ENCODE measurements at regions not wholly inside any gene's neighbourhood (a gene's known extent, or its start where the extent isn't known, plus 50 kb on each side); places are given as distances from the start of the nearest gene placed in this dataset.

- no peak overlapping the region for H3K4me3 Mint-ChIP-seq
- H3K9me3 Mint-ChIP-seq = peaks cover 13% of the 10 kb centered on the region
- H3K4me1 Mint-ChIP-seq = no peaks in the 10 kb centered on the region
- no peak overlapping the region for H3K27ac Mint-ChIP-seq
- H3K36me3 Mint-ChIP-seq = no peaks in the 10 kb centered on the region
- H3K27me3 Mint-ChIP-seq = no peaks in the 10 kb centered on the region
Measured at GRCh38 chr7:52479990-52480389, 555.4 kb upstream of the POM121L12 start.

- H3K4me1 Mint-ChIP-seq = no peaks in the 10 kb centered on the region
- H3K4me3 Mint-ChIP-seq = no peak overlapping the region
- H3K36me3 Mint-ChIP-seq = no peaks in the 10 kb centered on the region
- no peak overlapping the region for H3K27ac Mint-ChIP-seq
- H3K9me3 Mint-ChIP-seq = peaks cover 10% of the 10 kb centered on the region
- H3K27me3 Mint-ChIP-seq = no peaks in the 10 kb centered on the region
Measured at GRCh38 chr7:52475001-52475582, 560.3 kb upstream of the POM121L12 start.

GRCh38 chr7:52473756-52474155, 561.7 kb upstream of the POM121L12 start:
- Mint-ChIP-seq H3K4me3 (no peak overlapping the region), H3K27ac (no peak overlapping the region)

GRCh38 chr7:52472006-52472620, 563.3 kb upstream of the POM121L12 start:
- Mint-ChIP-seq H3K9me3 (peaks cover 18% of the 10 kb centered on the region), H3K4me3 (no peak overlapping the region), H3K4me1 (no peaks in the 10 kb centered on the region), H3K27me3 (no peaks in the 10 kb centered on the region), H3K27ac (no peak overlapping the region), H3K36me3 (no peaks in the 10 kb centered on the region)

More at GRCh38 chr7:52473756-52474155, 561.7 kb upstream of the POM121L12 start:
- Mint-ChIP-seq H3K9me3 (peaks cover 22% of the 10 kb centered on the region), H3K4me1 (no peaks in the 10 kb centered on the region), H3K27me3 (no peaks in the 10 kb centered on the region), H3K36me3 (no peaks in the 10 kb centered on the region)

- H3K4me3 Mint-ChIP-seq = no peak overlapping the region
- H3K36me3 Mint-ChIP-seq = no peaks in the 10 kb centered on the region
- H3K27me3 Mint-ChIP-seq = no peaks in the 10 kb centered on the region
- no peaks in the 10 kb centered on the region for H3K4me1 Mint-ChIP-seq
- peaks cover 19% of the 10 kb centered on the region for H3K9me3 Mint-ChIP-seq
- no peak overlapping the region for H3K27ac Mint-ChIP-seq
Measured at GRCh38 chr7:52465216-52465615, 570.2 kb upstream of the POM121L12 start.

- Mint-ChIP-seq H3K4me1 (no peaks in the 10 kb centered on the region), H3K27ac (no peak overlapping the region)
Measured at GRCh38 chr7:52463341-52463740, 572.1 kb upstream of the POM121L12 start.

GRCh38 chr7:52462474-52462873, 573.0 kb upstream of the POM121L12 start:
- Mint-ChIP-seq H3K36me3 (no peaks in the 10 kb centered on the region), H3K27ac (no peak overlapping the region), H3K4me1 (no peaks in the 10 kb centered on the region), H3K9me3 (peaks cover 16% of the 10 kb centered on the region), H3K4me3 (no peak overlapping the region), H3K27me3 (no peaks in the 10 kb centered on the region)

More at GRCh38 chr7:52463341-52463740, 572.1 kb upstream of the POM121L12 start:
- no peaks in the 10 kb centered on the region for H3K36me3 Mint-ChIP-seq
- no peaks in the 10 kb centered on the region for H3K27me3 Mint-ChIP-seq
- no peak overlapping the region for H3K4me3 Mint-ChIP-seq
- peaks cover 13% of the 10 kb centered on the region for H3K9me3 Mint-ChIP-seq

GRCh38 chr7:52455571-52455970, 579.9 kb upstream of the POM121L12 start:
- H3K4me1 Mint-ChIP-seq = no peaks in the 10 kb centered on the region
- no peak overlapping the region for H3K27ac Mint-ChIP-seq
- peaks cover 11% of the 10 kb centered on the region for H3K9me3 Mint-ChIP-seq
- H3K36me3 Mint-ChIP-seq = no peaks in the 10 kb centered on the region
- H3K4me3 Mint-ChIP-seq = no peak overlapping the region
- H3K27me3 Mint-ChIP-seq = no peaks in the 10 kb centered on the region

- H3K27me3 Mint-ChIP-seq = no peaks in the 10 kb centered on the region
- H3K36me3 Mint-ChIP-seq = no peaks in the 10 kb centered on the region
- H3K9me3 Mint-ChIP-seq = peaks cover 4% of the 10 kb centered on the region
- no peak overlapping the region for H3K4me3 Mint-ChIP-seq
- no peak overlapping the region for H3K27ac Mint-ChIP-seq
- H3K4me1 Mint-ChIP-seq = no peaks in the 10 kb centered on the region
Measured at GRCh38 chr7:52450816-52451215, 584.6 kb upstream of the POM121L12 start.

GRCh38 chr7:52447581-52448180, 587.8 kb upstream of the POM121L12 start:
- H3K4me3 Mint-ChIP-seq = no peak overlapping the region
- H3K27me3 Mint-ChIP-seq = no peaks in the 10 kb centered on the region
- H3K36me3 Mint-ChIP-seq = no peaks in the 10 kb centered on the region
- H3K9me3 Mint-ChIP-seq = peaks cover 4% of the 10 kb centered on the region
- H3K4me1 Mint-ChIP-seq = no peaks in the 10 kb centered on the region
- H3K27ac Mint-ChIP-seq = no peak overlapping the region

- H3K27ac Mint-ChIP-seq = no peak overlapping the region
Measured at GRCh38 chr7:52436278-52436677, 599.2 kb upstream of the POM121L12 start.

GRCh38 chr7:52431082-52431815, 604.2 kb upstream of the POM121L12 start:
- H3K9me3 Mint-ChIP-seq = peaks cover 21% of the 10 kb centered on the region
- H3K4me3 Mint-ChIP-seq = no peak overlapping the region
- no peaks in the 10 kb centered on the region for H3K27me3 Mint-ChIP-seq
- H3K4me1 Mint-ChIP-seq = no peaks in the 10 kb centered on the region
- H3K27ac Mint-ChIP-seq = no peak overlapping the region
- no peaks in the 10 kb centered on the region for H3K36me3 Mint-ChIP-seq

More at GRCh38 chr7:52436278-52436677, 599.2 kb upstream of the POM121L12 start:
- Mint-ChIP-seq H3K4me3 (no peak overlapping the region), H3K27me3 (no peaks in the 10 kb centered on the region), H3K36me3 (no peaks in the 10 kb centered on the region), H3K9me3 (peaks cover 7% of the 10 kb centered on the region), H3K4me1 (no peaks in the 10 kb centered on the region)

- H3K36me3 Mint-ChIP-seq = no peaks in the 10 kb centered on the region
- H3K4me3 Mint-ChIP-seq = no peak overlapping the region
- no peaks in the 10 kb centered on the region for H3K4me1 Mint-ChIP-seq
- H3K27ac Mint-ChIP-seq = no peak overlapping the region
- no peaks in the 10 kb centered on the region for H3K27me3 Mint-ChIP-seq
- peaks cover 6% of the 10 kb centered on the region for H3K9me3 Mint-ChIP-seq
Measured at GRCh38 chr7:52423251-52423650, 612.2 kb upstream of the POM121L12 start.

- H3K27ac Mint-ChIP-seq = no peak overlapping the region
- no peaks in the 10 kb centered on the region for H3K36me3 Mint-ChIP-seq
- H3K9me3 Mint-ChIP-seq = peaks cover 4% of the 10 kb centered on the region
- no peaks in the 10 kb centered on the region for H3K4me1 Mint-ChIP-seq
- H3K27me3 Mint-ChIP-seq = no peaks in the 10 kb centered on the region
- no peak overlapping the region for H3K4me3 Mint-ChIP-seq
Measured at GRCh38 chr7:52413051-52413450, 622.4 kb upstream of the POM121L12 start.

GRCh38 chr7:52410032-52410431, 625.4 kb upstream of the POM121L12 start:
- Mint-ChIP-seq H3K9me3 (peaks cover 4% of the 10 kb centered on the region), H3K27me3 (no peaks in the 10 kb centered on the region), H3K4me1 (no peaks in the 10 kb centered on the region), H3K27ac (no peak overlapping the region), H3K4me3 (no peak overlapping the region), H3K36me3 (no peaks in the 10 kb centered on the region)

GRCh38 chr7:52406808-52407207, 628.6 kb upstream of the POM121L12 start:
- Mint-ChIP-seq H3K36me3 (no peaks in the 10 kb centered on the region), H3K4me1 (no peaks in the 10 kb centered on the region), H3K27ac (no peak overlapping the region), H3K9me3 (peaks cover 6% of the 10 kb centered on the region), H3K4me3 (no peak overlapping the region), H3K27me3 (no peaks in the 10 kb centered on the region)
